Panc1 (cell line): ENCODE measurements at regions not wholly inside any gene's neighbourhood (a gene's known extent, or its start where the extent isn't known, plus 50 kb on each side); places are given as distances from the start of the nearest gene placed in this dataset.

Experiments used
- POLR2AphosphoS5 ChIP-seq: IDR thresholded peaks from 2 replicates; pipeline ENCODE4 v1.6.1; 2012; ENCODE audit warnings: mild to moderate bottlenecking, low read depth, low read length, moderate library complexity
- TF ChIP-seq, protein P1 (sequence below): fragments of 450-650 bp; IDR thresholded peaks from 2 replicates; pipeline ENCODE4 v1.5.1; 2017; ENCODE audit warnings: mild to moderate bottlenecking

DNA sequence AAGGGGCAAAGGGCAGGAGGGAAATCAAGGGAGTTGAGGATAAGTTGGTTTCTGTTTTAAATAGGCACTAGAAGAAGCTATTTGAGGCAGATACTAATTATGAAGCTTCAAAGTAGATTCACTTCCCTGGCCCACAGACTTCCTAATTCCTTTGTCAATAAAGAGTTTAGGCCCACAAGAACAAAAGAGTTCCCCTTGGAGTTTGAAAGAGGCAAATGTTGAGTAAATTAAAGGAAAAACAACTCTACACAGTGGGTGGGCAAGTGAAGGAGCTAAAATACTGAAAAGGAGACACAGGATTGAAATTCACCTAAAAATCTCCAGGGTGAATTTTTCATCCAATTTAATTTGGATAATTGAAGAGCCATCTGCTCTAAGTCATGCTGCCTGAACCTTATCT, 411.7 kb upstream of the RORA start:
- TF ChIP-seq, protein P1, sequence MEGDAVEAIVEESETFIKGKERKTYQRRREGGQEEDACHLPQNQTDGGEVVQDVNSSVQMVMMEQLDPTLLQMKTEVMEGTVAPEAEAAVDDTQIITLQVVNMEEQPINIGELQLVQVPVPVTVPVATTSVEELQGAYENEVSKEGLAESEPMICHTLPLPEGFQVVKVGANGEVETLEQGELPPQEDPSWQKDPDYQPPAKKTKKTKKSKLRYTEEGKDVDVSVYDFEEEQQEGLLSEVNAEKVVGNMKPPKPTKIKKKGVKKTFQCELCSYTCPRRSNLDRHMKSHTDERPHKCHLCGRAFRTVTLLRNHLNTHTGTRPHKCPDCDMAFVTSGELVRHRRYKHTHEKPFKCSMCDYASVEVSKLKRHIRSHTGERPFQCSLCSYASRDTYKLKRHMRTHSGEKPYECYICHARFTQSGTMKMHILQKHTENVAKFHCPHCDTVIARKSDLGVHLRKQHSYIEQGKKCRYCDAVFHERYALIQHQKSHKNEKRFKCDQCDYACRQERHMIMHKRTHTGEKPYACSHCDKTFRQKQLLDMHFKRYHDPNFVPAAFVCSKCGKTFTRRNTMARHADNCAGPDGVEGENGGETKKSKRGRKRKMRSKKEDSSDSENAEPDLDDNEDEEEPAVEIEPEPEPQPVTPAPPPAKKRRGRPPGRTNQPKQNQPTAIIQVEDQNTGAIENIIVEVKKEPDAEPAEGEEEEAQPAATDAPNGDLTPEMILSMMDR, result no peak
- TF ChIP-seq POLR2AphosphoS5, result no peak
